ENCODE measurements at regions not wholly inside any gene's neighbourhood (a gene's known extent, or its start where the extent isn't known, plus 50 kb on each side); places are given as distances from the start of the nearest gene placed in this dataset.

DNA sequence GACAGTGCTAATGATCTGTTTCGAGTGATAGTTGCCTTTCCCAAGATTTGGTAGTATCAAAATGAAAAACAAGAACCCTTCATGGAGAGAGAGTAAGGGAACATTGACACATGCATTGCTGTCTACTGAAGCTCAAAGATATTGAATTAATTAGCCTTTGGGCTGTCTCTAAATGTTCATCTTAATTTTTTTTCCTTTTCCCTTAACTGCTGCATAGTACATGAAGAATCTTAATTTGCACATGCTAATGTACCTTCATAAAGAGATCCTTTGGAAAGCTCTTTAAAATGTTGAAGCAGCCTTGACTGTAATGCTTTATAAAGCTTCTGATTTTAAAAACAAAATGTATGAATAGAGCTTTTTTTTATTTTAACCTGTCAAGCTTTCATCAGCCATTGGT, 452.2 kb downstream of the TUSC7 start:
- no peak for TF ChIP-seq POLR2A (IDR thresholded peaks at IDR 0.05)
- TF ChIP-seq CTCF (IDR thresholded peaks at IDR 0.05), result no peak
- no peak for TF ChIP-seq POLR2AphosphoS5 (IDR thresholded peaks at IDR 0.05)

All from prostate gland (tissue), 2 donors.